ENCODE measurements at regions not wholly inside any gene's neighbourhood (a gene's known extent, or its start where the extent isn't known, plus 50 kb on each side); places are given as distances from the start of the nearest gene placed in this dataset.
"Not testable (repeated sequence)": the region's sequence is repeated elsewhere in the genome, so short reads cannot be mapped to it uniquely, and the experiment has no call there.

DNA sequence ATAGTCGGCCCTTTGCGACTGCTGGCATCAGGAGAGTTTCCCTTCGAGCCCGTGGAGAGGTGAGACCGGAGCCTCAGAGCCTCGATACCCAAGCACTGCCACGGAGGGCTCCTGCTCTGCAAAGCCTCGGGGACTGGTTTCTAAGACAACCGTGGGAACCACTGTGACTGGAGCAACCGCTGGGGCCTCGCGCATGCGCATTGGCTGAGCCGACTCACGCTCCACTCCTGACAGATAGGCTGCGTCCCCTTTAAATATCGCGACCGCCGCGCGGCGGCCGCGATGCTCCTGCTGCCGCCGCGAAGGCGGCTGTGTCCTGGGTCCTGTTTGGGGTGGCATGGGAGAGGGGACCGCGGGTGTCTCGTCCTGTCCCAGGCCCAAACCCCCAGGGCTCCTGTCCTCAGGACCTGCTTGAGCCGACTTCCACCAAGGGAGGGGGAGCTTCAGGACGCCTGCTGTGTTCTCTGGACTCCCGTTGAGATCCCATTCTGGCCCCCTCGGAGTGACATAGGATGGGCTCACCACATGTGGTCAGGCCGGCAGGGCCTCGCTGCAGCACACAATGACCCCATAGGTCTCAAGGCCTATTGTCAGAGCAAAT, 704.5 kb upstream of the TPTE start:
- not testable (repeated sequence) for TF ChIP-seq POLR2AphosphoS5, GABPA (IDR thresholded peaks at IDR 0.05; ENCODE audit: low read depth)
- TF ChIP-seq, protein P1, sequence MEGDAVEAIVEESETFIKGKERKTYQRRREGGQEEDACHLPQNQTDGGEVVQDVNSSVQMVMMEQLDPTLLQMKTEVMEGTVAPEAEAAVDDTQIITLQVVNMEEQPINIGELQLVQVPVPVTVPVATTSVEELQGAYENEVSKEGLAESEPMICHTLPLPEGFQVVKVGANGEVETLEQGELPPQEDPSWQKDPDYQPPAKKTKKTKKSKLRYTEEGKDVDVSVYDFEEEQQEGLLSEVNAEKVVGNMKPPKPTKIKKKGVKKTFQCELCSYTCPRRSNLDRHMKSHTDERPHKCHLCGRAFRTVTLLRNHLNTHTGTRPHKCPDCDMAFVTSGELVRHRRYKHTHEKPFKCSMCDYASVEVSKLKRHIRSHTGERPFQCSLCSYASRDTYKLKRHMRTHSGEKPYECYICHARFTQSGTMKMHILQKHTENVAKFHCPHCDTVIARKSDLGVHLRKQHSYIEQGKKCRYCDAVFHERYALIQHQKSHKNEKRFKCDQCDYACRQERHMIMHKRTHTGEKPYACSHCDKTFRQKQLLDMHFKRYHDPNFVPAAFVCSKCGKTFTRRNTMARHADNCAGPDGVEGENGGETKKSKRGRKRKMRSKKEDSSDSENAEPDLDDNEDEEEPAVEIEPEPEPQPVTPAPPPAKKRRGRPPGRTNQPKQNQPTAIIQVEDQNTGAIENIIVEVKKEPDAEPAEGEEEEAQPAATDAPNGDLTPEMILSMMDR (IDR thresholded peaks at IDR 0.05; ENCODE audit: insufficient read depth, low read length), result not testable (repeated sequence)
- TF ChIP-seq, protein P2, sequence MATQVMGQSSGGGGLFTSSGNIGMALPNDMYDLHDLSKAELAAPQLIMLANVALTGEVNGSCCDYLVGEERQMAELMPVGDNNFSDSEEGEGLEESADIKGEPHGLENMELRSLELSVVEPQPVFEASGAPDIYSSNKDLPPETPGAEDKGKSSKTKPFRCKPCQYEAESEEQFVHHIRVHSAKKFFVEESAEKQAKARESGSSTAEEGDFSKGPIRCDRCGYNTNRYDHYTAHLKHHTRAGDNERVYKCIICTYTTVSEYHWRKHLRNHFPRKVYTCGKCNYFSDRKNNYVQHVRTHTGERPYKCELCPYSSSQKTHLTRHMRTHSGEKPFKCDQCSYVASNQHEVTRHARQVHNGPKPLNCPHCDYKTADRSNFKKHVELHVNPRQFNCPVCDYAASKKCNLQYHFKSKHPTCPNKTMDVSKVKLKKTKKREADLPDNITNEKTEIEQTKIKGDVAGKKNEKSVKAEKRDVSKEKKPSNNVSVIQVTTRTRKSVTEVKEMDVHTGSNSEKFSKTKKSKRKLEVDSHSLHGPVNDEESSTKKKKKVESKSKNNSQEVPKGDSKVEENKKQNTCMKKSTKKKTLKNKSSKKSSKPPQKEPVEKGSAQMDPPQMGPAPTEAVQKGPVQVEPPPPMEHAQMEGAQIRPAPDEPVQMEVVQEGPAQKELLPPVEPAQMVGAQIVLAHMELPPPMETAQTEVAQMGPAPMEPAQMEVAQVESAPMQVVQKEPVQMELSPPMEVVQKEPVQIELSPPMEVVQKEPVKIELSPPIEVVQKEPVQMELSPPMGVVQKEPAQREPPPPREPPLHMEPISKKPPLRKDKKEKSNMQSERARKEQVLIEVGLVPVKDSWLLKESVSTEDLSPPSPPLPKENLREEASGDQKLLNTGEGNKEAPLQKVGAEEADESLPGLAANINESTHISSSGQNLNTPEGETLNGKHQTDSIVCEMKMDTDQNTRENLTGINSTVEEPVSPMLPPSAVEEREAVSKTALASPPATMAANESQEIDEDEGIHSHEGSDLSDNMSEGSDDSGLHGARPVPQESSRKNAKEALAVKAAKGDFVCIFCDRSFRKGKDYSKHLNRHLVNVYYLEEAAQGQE (IDR thresholded peaks at IDR 0.05; ENCODE audit: insufficient replicate concordance, low read depth), result not testable (repeated sequence)

All from HL-60 (cell line).